Endodermal cell (in vitro differentiated cells): ENCODE measurements at regions not wholly inside any gene's neighbourhood (a gene's known extent, or its start where the extent isn't known, plus 50 kb on each side); places are given as distances from the start of the nearest gene placed in this dataset.

Source experiments
- DNase-seq: peaks from one replicate; pipeline ENCODE4 v3.0.0-alpha.2; 2017
- H3K27ac ChIP-seq: 2 replicates; pipeline ENCODE4 v1.5.1; 2013; ENCODE audit warnings: mild to moderate bottlenecking, low read depth, low read length, moderate library complexity
- H3K27me3 ChIP-seq: 2 replicates; pipeline ENCODE4 v1.6.1; 2013; ENCODE audit warnings: mild to moderate bottlenecking, low read length, moderate library complexity; ENCODE audit not compliant: insufficient read depth, control insufficient read depth, poor library complexity, severe bottlenecking
- H3K36me3 ChIP-seq: 2 replicates; pipeline ENCODE4 v1.7.0; 2013; ENCODE audit warnings: mild to moderate bottlenecking, low read length, moderate library complexity; ENCODE audit not compliant: control insufficient read depth, insufficient read depth
- H3K4me1 ChIP-seq: one replicate; pipeline ENCODE4 v1.7.0; 2013; ENCODE audit warnings: low read length; ENCODE audit not compliant: control insufficient read depth, insufficient read depth
- H3K4me3 ChIP-seq: 2 replicates; pipeline ENCODE4 v1.5.1; 2013; ENCODE audit warnings: mild to moderate bottlenecking, low read length, moderate library complexity
- H3K9ac ChIP-seq: 2 replicates; pipeline ENCODE4 v1.6.1; 2013; ENCODE audit warnings: mild to moderate bottlenecking, low read length, moderate library complexity; ENCODE audit not compliant: poor library complexity, severe bottlenecking; ENCODE audit errors: extremely low read depth
- H3K9me3 ChIP-seq: 2 replicates; pipeline ENCODE4 v1.6.1; 2013; ENCODE audit warnings: mild to moderate bottlenecking, low read length, moderate library complexity; ENCODE audit not compliant: control insufficient read depth
- H3K27ac Mint-ChIP-seq: 2 replicates; pipeline ENCODE4 v1.8.0; 2020; ENCODE audit warnings: mixed read lengths
- H3K27me3 Mint-ChIP-seq: 2 replicates; pipeline ENCODE4 v1.8.0; 2021; ENCODE audit warnings: mild to moderate bottlenecking, mixed read lengths; ENCODE audit not compliant: insufficient read depth
- H3K36me3 Mint-ChIP-seq: 2 replicates; pipeline ENCODE4 v1.8.0; 2020; ENCODE audit warnings: low read depth, mixed read lengths
- H3K4me1 Mint-ChIP-seq: 2 replicates; pipeline ENCODE4 v1.8.0; 2020; ENCODE audit warnings: mixed read lengths
- H3K4me3 Mint-ChIP-seq: 2 replicates; pipeline ENCODE4 v1.8.0; 2020; ENCODE audit warnings: mild to moderate bottlenecking, moderate library complexity, mixed read lengths
- H3K9me3 Mint-ChIP-seq: 2 replicates; pipeline ENCODE4 v1.8.0; 2020; ENCODE audit warnings: mild to moderate bottlenecking, mixed read lengths
- whole genome bisulfite sequencing, 2 experiments: methylation state at CpG; one replicate each; pipeline versions ENCODE4 v1.1.5 to v1.1.7; 2013; ENCODE audit warnings: missing lambda C conversion rate in 2 of 2, mixed read lengths in 1 of 2; ENCODE audit not compliant: insufficient coverage in 1 of 2, insufficient read length in 1 of 2; 5-methylcytosine and 5-hydroxymethylcytosine counted together
- TF ChIP-seq, protein P1 (sequence below): fragments of 200-600 bp; sonication (generic); conservative IDR thresholded peaks from 2 replicates; pipeline ENCODE4 v1.5.0; 2021; ENCODE audit warnings: antibody characterized with exemption, mild to moderate bottlenecking

DNA sequence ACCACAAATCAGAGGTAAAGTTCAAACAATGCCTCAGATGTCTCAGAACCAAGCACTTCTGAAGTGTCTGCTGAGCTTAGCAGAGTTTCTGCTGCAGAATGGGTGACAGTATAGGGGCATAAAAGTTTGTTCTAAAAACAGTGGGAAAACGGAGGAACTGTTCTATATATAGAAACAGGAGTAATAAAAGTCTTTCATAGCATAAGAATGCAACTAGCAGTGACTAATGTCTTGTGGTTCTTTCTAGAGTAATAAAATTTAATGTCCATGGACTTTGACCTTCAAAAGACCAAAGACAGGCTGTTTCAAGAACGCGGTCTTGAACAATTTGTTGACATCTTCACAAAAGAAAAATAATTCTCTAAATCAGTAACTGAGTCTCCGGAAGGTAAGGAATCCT lies 107.5 kb upstream of the FAR2 start:
- H3K9me3 ChIP-seq = no peaks in the 10 kb centered on the region
- no peaks in the 10 kb centered on the region for H3K27me3 Mint-ChIP-seq
- H3K27ac Mint-ChIP-seq = no peak overlapping the region
- TF ChIP-seq, protein P1, sequence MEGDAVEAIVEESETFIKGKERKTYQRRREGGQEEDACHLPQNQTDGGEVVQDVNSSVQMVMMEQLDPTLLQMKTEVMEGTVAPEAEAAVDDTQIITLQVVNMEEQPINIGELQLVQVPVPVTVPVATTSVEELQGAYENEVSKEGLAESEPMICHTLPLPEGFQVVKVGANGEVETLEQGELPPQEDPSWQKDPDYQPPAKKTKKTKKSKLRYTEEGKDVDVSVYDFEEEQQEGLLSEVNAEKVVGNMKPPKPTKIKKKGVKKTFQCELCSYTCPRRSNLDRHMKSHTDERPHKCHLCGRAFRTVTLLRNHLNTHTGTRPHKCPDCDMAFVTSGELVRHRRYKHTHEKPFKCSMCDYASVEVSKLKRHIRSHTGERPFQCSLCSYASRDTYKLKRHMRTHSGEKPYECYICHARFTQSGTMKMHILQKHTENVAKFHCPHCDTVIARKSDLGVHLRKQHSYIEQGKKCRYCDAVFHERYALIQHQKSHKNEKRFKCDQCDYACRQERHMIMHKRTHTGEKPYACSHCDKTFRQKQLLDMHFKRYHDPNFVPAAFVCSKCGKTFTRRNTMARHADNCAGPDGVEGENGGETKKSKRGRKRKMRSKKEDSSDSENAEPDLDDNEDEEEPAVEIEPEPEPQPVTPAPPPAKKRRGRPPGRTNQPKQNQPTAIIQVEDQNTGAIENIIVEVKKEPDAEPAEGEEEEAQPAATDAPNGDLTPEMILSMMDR = no peak
- no peaks in the 10 kb centered on the region for H3K9me3 Mint-ChIP-seq
- no peaks in the 10 kb centered on the region for H3K4me1 Mint-ChIP-seq
- H3K4me3 ChIP-seq = no peak overlapping the region
- no peaks in the 10 kb centered on the region for H3K27me3 ChIP-seq
- H3K9ac ChIP-seq = no peak overlapping the region
- H3K36me3 ChIP-seq = no peaks in the 10 kb centered on the region
- H3K27ac ChIP-seq = no peak overlapping the region
- 92 to 100% methylated on average over 2 to 4 of the region's 4 CpGs for WGBS, 2 experiments
- H3K36me3 Mint-ChIP-seq = no peaks in the 10 kb centered on the region
- no peak for DNase-seq
- no peak overlapping the region for H3K4me3 Mint-ChIP-seq
- no peaks in the 10 kb centered on the region for H3K4me1 ChIP-seq

DNA sequence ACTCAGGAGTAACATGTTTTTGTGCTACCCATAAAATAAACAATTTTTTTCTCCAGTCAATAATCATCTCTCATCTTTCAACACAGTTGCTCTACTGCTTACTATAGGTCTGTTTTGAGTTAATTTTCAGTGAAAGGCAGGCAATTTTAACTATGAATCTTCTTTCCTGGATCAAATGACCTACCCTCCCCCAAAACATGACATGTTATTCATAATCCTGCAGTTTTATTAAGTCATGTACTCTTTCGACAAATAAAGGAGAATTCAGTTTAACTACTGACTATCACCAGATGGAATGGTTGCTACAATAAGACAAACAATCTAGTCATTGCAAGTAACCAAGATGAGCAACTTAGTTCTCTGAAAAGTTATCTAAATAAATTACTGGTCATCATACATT lies 106.0 kb upstream of the FAR2 start:
- Histone ChIP-seq H3K9me3 (no peaks in the 10 kb centered on the region), H3K27ac (no peak overlapping the region), H3K4me3 (no peak overlapping the region), H3K4me1 (no peaks in the 10 kb centered on the region), H3K27me3 (no peaks in the 10 kb centered on the region), H3K9ac (no peak overlapping the region), H3K36me3 (no peaks in the 10 kb centered on the region)
- Mint-ChIP-seq H3K4me3 (no peak overlapping the region), H3K27ac (no peak overlapping the region), H3K9me3 (no peaks in the 10 kb centered on the region), H3K27me3 (no peaks in the 10 kb centered on the region), H3K4me1 (no peaks in the 10 kb centered on the region), H3K36me3 (no peaks in the 10 kb centered on the region)
- 88 to 89% methylated on average over 1 of the region's 1 CpG for WGBS, 2 experiments
- no peak for DNase-seq
- TF ChIP-seq, protein P1 = no peak

DNA sequence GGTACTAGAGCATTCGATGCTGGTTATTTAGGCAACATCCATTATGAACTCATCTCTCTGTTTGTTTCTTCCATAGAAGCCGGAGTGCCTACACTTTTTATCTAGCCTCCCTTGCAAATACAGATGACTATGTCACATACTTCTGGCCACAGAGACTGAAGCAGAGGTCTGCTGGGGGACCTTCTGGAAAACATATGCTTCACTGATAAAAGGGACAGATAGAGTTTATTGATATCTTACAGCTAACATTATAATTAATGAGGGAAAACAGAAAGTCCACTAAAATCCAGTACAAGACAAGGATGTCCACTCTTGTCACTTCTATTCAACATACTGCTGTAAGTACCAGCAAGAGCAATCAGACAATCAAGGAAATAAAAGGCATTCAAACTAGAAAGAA lies 104.3 kb upstream of the FAR2 start:
- no peak overlapping the region for H3K27ac Mint-ChIP-seq

More for the DNA sequence above, 104.3 kb upstream of the FAR2 start:
- no peaks in the 10 kb centered on the region for H3K27me3 Mint-ChIP-seq
- no peaks in the 10 kb centered on the region for H3K4me1 ChIP-seq
- no peaks in the 10 kb centered on the region for H3K9me3 Mint-ChIP-seq
- H3K9me3 ChIP-seq = no peaks in the 10 kb centered on the region
- no peak overlapping the region for H3K9ac ChIP-seq
- no peak for DNase-seq
- no peak overlapping the region for H3K4me3 Mint-ChIP-seq
- H3K36me3 Mint-ChIP-seq = no peaks in the 10 kb centered on the region
- no peak overlapping the region for H3K4me3 ChIP-seq
- no peaks in the 10 kb centered on the region for H3K4me1 Mint-ChIP-seq
- 45% methylated on average over 2 of the region's 2 CpGs; no CpG with 5 or more reads in 1 of the 2 experiments for WGBS, 2 experiments
- no peaks in the 10 kb centered on the region for H3K36me3 ChIP-seq
- TF ChIP-seq, protein P1 = no peak
- no peak overlapping the region for H3K27ac ChIP-seq
- no peaks in the 10 kb centered on the region for H3K27me3 ChIP-seq
